SJSA1 (cell line): ENCODE measurements at regions not wholly inside any gene's neighbourhood (a gene's known extent, or its start where the extent isn't known, plus 50 kb on each side); places are given as distances from the start of the nearest gene placed in this dataset.

Source experiments
- DNase-seq, 2 experiments: peaks; one replicate each; pipeline ENCODE4 v3.0.0-alpha.2; 2015 to 2020; ENCODE audit warnings: low spot score in 2 of 2, low read depth in 1 of 2
- H3K27ac ChIP-seq: fragments of 250-450 bp; sonication (Bioruptor Pico); 2 replicates; pipeline ENCODE4 v1.5.1; 2020; ENCODE audit warnings: mild to moderate bottlenecking, moderate library complexity
- H3K27me3 ChIP-seq: fragments of 250-450 bp; sonication (Bioruptor Pico); replicated peaks from 2 replicates; pipeline ENCODE4 v1.5.1; 2020; ENCODE audit warnings: mild to moderate bottlenecking, moderate library complexity
- H3K36me3 ChIP-seq: fragments of 250-450 bp; sonication (Bioruptor Pico); 2 replicates; pipeline ENCODE4 v1.5.1; 2020; ENCODE audit warnings: mild to moderate bottlenecking
- H3K4me1 ChIP-seq: fragments of 250-450 bp; sonication (Bioruptor Pico); replicated peaks from 2 replicates; pipeline ENCODE4 v1.6.1; 2021; ENCODE audit warnings: mild to moderate bottlenecking
- H3K4me3 ChIP-seq: fragments of 250-450 bp; sonication (Bioruptor Pico); 2 replicates; pipeline ENCODE4 v1.5.1; 2020; ENCODE audit warnings: mild to moderate bottlenecking
- H3K9me3 ChIP-seq: fragments of 250-450 bp; sonication (Bioruptor Pico); replicated peaks from 2 replicates; pipeline ENCODE4 v1.5.1; 2020; ENCODE audit warnings: mild to moderate bottlenecking

GRCh38 chr5:58044166-58044565 is 415.7 kb downstream of the PLK2 start:
- Histone ChIP-seq H3K9me3 (no peaks in the 10 kb centered on the region), H3K4me1 (no peaks in the 10 kb centered on the region), H3K27ac (no peak overlapping the region), H3K27me3 (no peaks in the 10 kb centered on the region), H3K4me3 (no peak overlapping the region), H3K36me3 (no peaks in the 10 kb centered on the region)
- DNase-seq = no peak

- H3K9me3 ChIP-seq = no peaks in the 10 kb centered on the region
- no peaks in the 10 kb centered on the region for H3K27me3 ChIP-seq
Observed at GRCh38 chr5:58043032-58043945, 416.6 kb downstream of the PLK2 start.

GRCh38 chr5:58041884-58042283 is 418.0 kb downstream of the PLK2 start:
- Histone ChIP-seq H3K4me3 (no peak overlapping the region), H3K27me3 (no peaks in the 10 kb centered on the region), H3K4me1 (no peaks in the 10 kb centered on the region), H3K36me3 (no peaks in the 10 kb centered on the region), H3K27ac (no peak overlapping the region), H3K9me3 (no peaks in the 10 kb centered on the region)
- DNase-seq = no peak

More at GRCh38 chr5:58043032-58043945, 416.6 kb downstream of the PLK2 start:
- Histone ChIP-seq H3K36me3 (no peaks in the 10 kb centered on the region), H3K27ac (no peak overlapping the region), H3K4me1 (no peaks in the 10 kb centered on the region), H3K4me3 (no peak overlapping the region)
- DNase-seq = no peak

GRCh38 chr5:58040846-58041245 is 419.0 kb downstream of the PLK2 start:
- no peak overlapping the region for H3K27ac ChIP-seq
- no peaks in the 10 kb centered on the region for H3K27me3 ChIP-seq
- no peaks in the 10 kb centered on the region for H3K36me3 ChIP-seq
- no peaks in the 10 kb centered on the region for H3K4me1 ChIP-seq
- DNase-seq = no peak
- no peaks in the 10 kb centered on the region for H3K9me3 ChIP-seq
- no peak overlapping the region for H3K4me3 ChIP-seq

- Histone ChIP-seq H3K27me3 (no peaks in the 10 kb centered on the region), H3K4me1 (no peaks in the 10 kb centered on the region), H3K4me3 (no peak overlapping the region), H3K27ac (no peak overlapping the region), H3K36me3 (no peaks in the 10 kb centered on the region), H3K9me3 (no peaks in the 10 kb centered on the region)
- no peak for DNase-seq
Observed at GRCh38 chr5:58040044-58040443, 419.8 kb downstream of the PLK2 start.

- Histone ChIP-seq H3K27ac (no peak overlapping the region), H3K4me1 (no peaks in the 10 kb centered on the region), H3K36me3 (no peaks in the 10 kb centered on the region), H3K27me3 (no peaks in the 10 kb centered on the region), H3K4me3 (no peak overlapping the region), H3K9me3 (no peaks in the 10 kb centered on the region)
- no peak for DNase-seq
Observed at GRCh38 chr5:58037899-58038298, 422.0 kb downstream of the PLK2 start.

GRCh38 chr5:58025809-58026208 is 434.1 kb downstream of the PLK2 start:
- Histone ChIP-seq H3K27me3 (no peaks in the 10 kb centered on the region), H3K4me3 (no peak overlapping the region), H3K36me3 (no peaks in the 10 kb centered on the region), H3K4me1 (no peaks in the 10 kb centered on the region), H3K27ac (no peak overlapping the region), H3K9me3 (no peaks in the 10 kb centered on the region)
- no peak for DNase-seq

- Histone ChIP-seq H3K4me1 (no peaks in the 10 kb centered on the region), H3K9me3 (no peaks in the 10 kb centered on the region), H3K4me3 (no peak overlapping the region), H3K27me3 (no peaks in the 10 kb centered on the region), H3K36me3 (no peaks in the 10 kb centered on the region), H3K27ac (no peak overlapping the region)
- DNase-seq = no peak
Observed at GRCh38 chr5:58024151-58024550, 435.7 kb downstream of the PLK2 start.

- Histone ChIP-seq H3K27me3 (no peaks in the 10 kb centered on the region), H3K27ac (no peak overlapping the region), H3K4me3 (no peak overlapping the region), H3K9me3 (no peaks in the 10 kb centered on the region), H3K4me1 (no peaks in the 10 kb centered on the region), H3K36me3 (no peaks in the 10 kb centered on the region)
- no peak for DNase-seq
Observed at GRCh38 chr5:58022055-58022454, 437.8 kb downstream of the PLK2 start.

- H3K4me1 ChIP-seq = no peaks in the 10 kb centered on the region
- H3K36me3 ChIP-seq = no peaks in the 10 kb centered on the region
- no peak for DNase-seq
- H3K4me3 ChIP-seq = no peak overlapping the region
- no peak overlapping the region for H3K27ac ChIP-seq
- no peaks in the 10 kb centered on the region for H3K27me3 ChIP-seq
- H3K9me3 ChIP-seq = no peaks in the 10 kb centered on the region
Observed at GRCh38 chr5:58021466-58021865, 438.4 kb downstream of the PLK2 start.

GRCh38 chr5:58019614-58020013 is 440.3 kb downstream of the PLK2 start:
- H3K36me3 ChIP-seq = no peaks in the 10 kb centered on the region
- H3K9me3 ChIP-seq = no peaks in the 10 kb centered on the region
- no peak overlapping the region for H3K4me3 ChIP-seq
- no peak overlapping the region for H3K27ac ChIP-seq
- H3K4me1 ChIP-seq = no peaks in the 10 kb centered on the region
- H3K27me3 ChIP-seq = no peaks in the 10 kb centered on the region
- no peak for DNase-seq

GRCh38 chr5:58018016-58018415 is 441.9 kb downstream of the PLK2 start:
- H3K4me1 ChIP-seq = no peaks in the 10 kb centered on the region

GRCh38 chr5:58016877-58017276 is 443.0 kb downstream of the PLK2 start:
- 0 out of 2 replicates have a peak, but pooled peaks cover 3% of the 10 kb centered on the region for H3K4me1 ChIP-seq
- no peak overlapping the region for H3K27ac ChIP-seq
- H3K36me3 ChIP-seq = no peaks in the 10 kb centered on the region
- H3K9me3 ChIP-seq = no peaks in the 10 kb centered on the region
- no peak overlapping the region for H3K4me3 ChIP-seq
- no peaks in the 10 kb centered on the region for H3K27me3 ChIP-seq
- DNase-seq = no peak

More at GRCh38 chr5:58018016-58018415, 441.9 kb downstream of the PLK2 start:
- Histone ChIP-seq H3K27me3 (no peaks in the 10 kb centered on the region), H3K36me3 (no peaks in the 10 kb centered on the region), H3K9me3 (no peaks in the 10 kb centered on the region), H3K27ac (no peak overlapping the region), H3K4me3 (no peak overlapping the region)
- no peak for DNase-seq

GRCh38 chr5:58016358-58016757 is 443.5 kb downstream of the PLK2 start:
- H3K4me3 ChIP-seq = no peak overlapping the region
- H3K4me1 ChIP-seq = 0 out of 2 replicates have a peak, but pooled peaks cover 4% of the 10 kb centered on the region
- H3K9me3 ChIP-seq = no peaks in the 10 kb centered on the region
- no peak overlapping the region for H3K27ac ChIP-seq
- no peaks in the 10 kb centered on the region for H3K27me3 ChIP-seq
- no peak for DNase-seq
- no peaks in the 10 kb centered on the region for H3K36me3 ChIP-seq
